Fibroblast of villous mesenchyme (primary cell): ENCODE measurements at regions not wholly inside any gene's neighbourhood (a gene's known extent, or its start where the extent isn't known, plus 50 kb on each side); places are given as distances from the start of the nearest gene placed in this dataset.

ENCODE experiments used
- DNase-seq: peaks from one replicate; pipeline ENCODE4 v3.0.0-alpha.2; 2010; ENCODE audit warnings: low read depth
- H3K4me3 ChIP-seq: 2 replicates; pipeline ENCODE4 v1.5.1; 2011; ENCODE audit warnings: low read depth, mild to moderate bottlenecking, low read length
- TF ChIP-seq, protein P1 (sequence below): IDR thresholded peaks from 2 replicates; pipeline ENCODE4 v1.5.1; 2012; ENCODE audit warnings: low read depth, mild to moderate bottlenecking, low read length; ENCODE audit not compliant: insufficient read depth

DNA sequence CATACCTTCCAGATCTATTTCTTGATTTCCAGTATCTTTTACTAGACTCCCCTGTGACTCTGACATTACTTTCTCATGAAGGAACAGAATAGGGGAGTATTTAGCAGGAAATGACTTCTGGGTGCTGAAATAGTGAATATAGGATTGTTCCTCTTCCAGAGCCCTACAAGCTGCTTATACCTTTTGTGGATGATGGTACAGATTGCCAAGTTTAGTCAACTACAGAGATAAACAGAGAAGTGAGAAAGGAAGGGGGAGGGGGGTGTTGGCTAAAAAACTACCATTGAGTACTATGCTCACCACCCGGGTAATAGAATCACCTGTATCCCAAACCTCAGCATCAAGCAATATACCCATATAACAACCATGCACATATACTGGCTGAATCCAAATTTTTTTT, 298.3 kb upstream of the GPR149 start:
- no peak for DNase-seq
- TF ChIP-seq, protein P1, sequence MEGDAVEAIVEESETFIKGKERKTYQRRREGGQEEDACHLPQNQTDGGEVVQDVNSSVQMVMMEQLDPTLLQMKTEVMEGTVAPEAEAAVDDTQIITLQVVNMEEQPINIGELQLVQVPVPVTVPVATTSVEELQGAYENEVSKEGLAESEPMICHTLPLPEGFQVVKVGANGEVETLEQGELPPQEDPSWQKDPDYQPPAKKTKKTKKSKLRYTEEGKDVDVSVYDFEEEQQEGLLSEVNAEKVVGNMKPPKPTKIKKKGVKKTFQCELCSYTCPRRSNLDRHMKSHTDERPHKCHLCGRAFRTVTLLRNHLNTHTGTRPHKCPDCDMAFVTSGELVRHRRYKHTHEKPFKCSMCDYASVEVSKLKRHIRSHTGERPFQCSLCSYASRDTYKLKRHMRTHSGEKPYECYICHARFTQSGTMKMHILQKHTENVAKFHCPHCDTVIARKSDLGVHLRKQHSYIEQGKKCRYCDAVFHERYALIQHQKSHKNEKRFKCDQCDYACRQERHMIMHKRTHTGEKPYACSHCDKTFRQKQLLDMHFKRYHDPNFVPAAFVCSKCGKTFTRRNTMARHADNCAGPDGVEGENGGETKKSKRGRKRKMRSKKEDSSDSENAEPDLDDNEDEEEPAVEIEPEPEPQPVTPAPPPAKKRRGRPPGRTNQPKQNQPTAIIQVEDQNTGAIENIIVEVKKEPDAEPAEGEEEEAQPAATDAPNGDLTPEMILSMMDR = no peak
- no peak overlapping the region for H3K4me3 ChIP-seq

- no peak for DNase-seq
- TF ChIP-seq, protein P1 = no peak
- no peak overlapping the region for H3K4me3 ChIP-seq
Measured at GRCh38 chr3:154720921-154721320, 290.9 kb upstream of the GPR149 start.

- no peak overlapping the region for H3K4me3 ChIP-seq
- no peak for DNase-seq
- TF ChIP-seq, protein P1 = no peak
Measured at GRCh38 chr3:154718053-154718452, 288.1 kb upstream of the GPR149 start.

DNA sequence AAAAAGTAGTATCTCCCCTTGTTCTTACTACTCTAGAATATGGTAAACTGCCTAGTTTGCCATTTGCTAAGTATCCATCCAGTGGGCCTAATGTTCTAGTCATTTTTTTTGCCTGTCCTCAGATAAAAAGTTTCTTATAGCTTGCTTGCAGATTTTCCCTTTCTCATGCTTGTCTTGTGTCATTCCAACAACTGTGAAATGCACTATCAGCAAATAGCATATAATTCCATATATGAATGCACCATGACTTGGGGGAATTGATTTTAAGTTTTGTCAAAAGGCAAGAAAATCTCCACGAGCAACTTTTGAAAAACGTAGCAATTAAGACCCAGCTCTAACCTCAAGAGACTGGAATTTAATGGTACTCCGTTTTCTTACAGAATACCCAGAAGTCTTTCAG, 286.2 kb upstream of the GPR149 start:
- DNase-seq = no peak
- no peak overlapping the region for H3K4me3 ChIP-seq
- TF ChIP-seq, protein P1 = no peak

DNA sequence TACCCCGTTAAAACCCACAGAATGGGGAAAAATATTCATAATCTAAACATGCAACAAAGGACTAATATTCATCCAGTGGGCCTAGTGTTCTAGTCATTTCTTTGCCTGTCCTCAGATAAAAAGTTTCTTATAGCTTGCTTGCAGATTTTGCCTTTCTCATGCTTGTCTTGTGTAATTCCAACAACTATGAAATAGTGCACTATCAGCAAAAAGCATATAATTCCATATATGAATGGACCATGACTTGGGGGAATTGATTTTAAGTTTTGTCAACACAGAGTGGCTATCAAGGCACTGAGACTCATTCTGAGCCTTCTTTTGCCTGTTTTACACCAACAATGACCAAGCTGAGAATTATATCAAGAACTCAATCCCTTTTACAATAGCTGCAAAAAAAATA, 278.6 kb upstream of the GPR149 start:
- no peak for DNase-seq
- no peak overlapping the region for H3K4me3 ChIP-seq
- TF ChIP-seq, protein P1 = no peak

DNA sequence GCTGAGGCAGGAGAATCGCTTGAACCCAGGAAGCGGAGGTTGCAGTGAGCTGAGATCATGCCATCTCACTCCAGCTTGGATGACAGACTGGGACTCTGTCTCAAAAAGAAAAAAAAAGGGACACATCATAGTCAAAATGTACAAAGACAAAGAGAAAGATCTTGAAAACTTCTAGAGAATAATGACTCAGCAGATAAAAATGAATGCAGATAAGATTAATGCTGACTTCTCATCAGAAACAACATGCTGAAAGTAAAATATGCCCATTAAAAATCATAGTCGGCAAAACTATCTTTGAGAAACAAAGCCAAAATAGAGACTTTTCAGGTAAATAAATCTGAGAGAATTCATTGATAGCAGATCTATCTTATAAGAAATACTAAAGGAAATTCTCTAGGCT, 271.1 kb upstream of the GPR149 start:
- peak; percentile 0 for DNase-seq
- TF ChIP-seq, protein P1 = no peak
- no peak overlapping the region for H3K4me3 ChIP-seq

- H3K4me3 ChIP-seq = no peak overlapping the region
- TF ChIP-seq, protein P1 = no peak
- DNase-seq = no peak
Measured at GRCh38 chr3:154690413-154690812, 260.4 kb upstream of the GPR149 start.
